ENCODE measurements at regions not wholly inside any gene's neighbourhood (a gene's known extent, or its start where the extent isn't known, plus 50 kb on each side); places are given as distances from the start of the nearest gene placed in this dataset.

DNA sequence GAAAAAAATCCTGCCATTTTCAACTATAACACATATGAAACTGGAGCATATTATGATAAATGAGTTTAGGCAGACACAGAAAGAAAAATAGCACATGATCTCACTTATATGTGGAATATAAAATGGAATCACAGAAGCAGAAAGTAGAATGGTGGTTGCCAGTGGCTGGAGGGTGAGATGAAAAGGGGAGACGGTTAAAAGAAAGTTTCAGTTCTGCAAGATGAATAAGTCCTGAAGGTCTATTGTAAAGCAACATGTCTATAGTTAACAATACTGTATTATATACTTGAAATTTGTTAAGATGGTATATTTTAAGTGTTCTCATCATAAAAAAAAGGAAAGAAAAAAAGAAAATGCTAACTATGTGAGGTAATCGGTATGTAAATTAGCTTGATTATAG lies 503.9 kb downstream of the EPHA7 start:
- TF ChIP-seq SUZ12 (IDR thresholded peaks at IDR 0.05; ENCODE audit: extremely low read depth, insufficient read depth, insufficient read length) (no peak), YY1 (IDR thresholded peaks at IDR 0.05; ENCODE audit: insufficient read depth, insufficient read length) (no peak)
